Spleen (tissue), 11 donors: ENCODE measurements at regions not wholly inside any gene's neighbourhood (a gene's known extent, or its start where the extent isn't known, plus 50 kb on each side); places are given as distances from the start of the nearest gene placed in this dataset.

Experiments
- DNase-seq: peaks from one replicate; pipeline ENCODE4 v3.0.0-alpha.2; 2020
- H3K27ac ChIP-seq, 8 donors: fragments of 200-600 bp; sonication (generic) in 7 of 8; 1 replicate in 4 of 8; 2 replicates in 4 of 8; pipeline versions ENCODE4 v1.5.0 to v1.8.0; 2016 to 2021; ENCODE audit warnings: inconsistent platforms in 4 of 8, mild to moderate bottlenecking in 4 of 8, moderate library complexity in 1 of 8
- H3K27me3 ChIP-seq, 7 donors: fragments of 200-600 bp; sonication (generic) in 6 of 7; replicated peaks in 1 of 7; 1 replicate in 4 of 7; 2 replicates in 3 of 7; pipeline versions ENCODE4 v1.5.0 to v1.8.0; 2016 to 2021; ENCODE audit warnings: inconsistent platforms in 3 of 7, mild to moderate bottlenecking in 1 of 7
- H3K36me3 ChIP-seq, 6 donors: fragments of 200-600 bp; sonication (generic) in 5 of 6; 1 replicate in 4 of 6; 2 replicates in 2 of 6; pipeline versions ENCODE4 v1.5.0 to v1.8.0; 2016 to 2021; ENCODE audit warnings: inconsistent platforms in 2 of 6
- H3K4me1 ChIP-seq, 6 donors: fragments of 200-600 bp; sonication (generic) in 5 of 6; 1 replicate in 3 of 6; 2 replicates in 3 of 6; pipeline versions ENCODE4 v1.5.0 to v1.8.0; 2016 to 2021; ENCODE audit warnings: inconsistent platforms in 3 of 6
- H3K4me3 ChIP-seq, 8 donors: fragments of 200-600 bp; sonication (generic) in 7 of 8; 1 replicate in 4 of 8; 2 replicates in 4 of 8; pipeline versions ENCODE4 v1.5.0 to v1.8.0; 2016 to 2021; ENCODE audit warnings: inconsistent platforms in 4 of 8, mild to moderate bottlenecking in 4 of 8, moderate library complexity in 2 of 8
- H3K9me3 ChIP-seq, 8 donors: fragments of 200-600 bp; sonication (generic) in 7 of 8; 1 replicate in 4 of 8; 2 replicates in 4 of 8; pipeline versions ENCODE4 v1.5.0 to v1.8.0; 2016 to 2021; ENCODE audit warnings: inconsistent platforms in 4 of 8
- CTCF ChIP-seq, 11 experiments: fragments of 200-600 bp in 7 of 11; fragments of 450-650 bp in 4 of 11; sonication (generic) in 4 of 11; IDR thresholded peaks in 8 of 11; conservative IDR thresholded peaks in 3 of 11; 1 replicate in 7 of 11; 2 replicates in 4 of 11; pipeline versions ENCODE4 v1.4.0 to v1.8.0; 2016 to 2021; ENCODE audit warnings: antibody characterized with exemption in 11 of 11, inconsistent platforms in 4 of 11, mild to moderate bottlenecking in 1 of 11
- POLR2A ChIP-seq, 3 donors: fragments of 450-650 bp; IDR thresholded peaks; one replicate each; pipeline ENCODE4 v1.5.1; 2017; ENCODE audit warnings: antibody characterized with exemption in 3 of 3, mild to moderate bottlenecking in 1 of 3
- POLR2AphosphoS5 ChIP-seq, 3 donors: sonication (generic); formaldehyde crosslinking; IDR thresholded peaks; one replicate each; pipeline ENCODE4 v1.5.1; 2017; ENCODE audit warnings: antibody characterized with exemption in 3 of 3
- WGBS, 5 donors: extraction: QIAGEN DNeasy Blood & Tissue Kit in 3 of 5; methylation state at CpG; one replicate each; pipeline versions ENCODE4 v1.1.5 to v1.1.7; 2013 to 2018; 5-methylcytosine and 5-hydroxymethylcytosine counted together
- intact Hi-C: fragments of 100-400 bp; cut with DNase I; formaldehyde crosslinking; loops from one replicate; pipeline ENCODE4 v1.15.0; 2023; ENCODE audit warnings: low total_unique reads
- donor health status: healthy with polysubstance abuse.
- donor health status: DM: no; HTN: no; CAD: no; lungs with moderate emphysema.
- donor health status: DM: no; HTN: no; CAD: no.
- donor health status: Bipolar disorder and iron deficiency.
- donor health status: healthy.
- donor health status: DM: no; HTN: no; CAD: no.
- donor health status: DM: yes; HTN: yes; CAD: no.

DNA sequence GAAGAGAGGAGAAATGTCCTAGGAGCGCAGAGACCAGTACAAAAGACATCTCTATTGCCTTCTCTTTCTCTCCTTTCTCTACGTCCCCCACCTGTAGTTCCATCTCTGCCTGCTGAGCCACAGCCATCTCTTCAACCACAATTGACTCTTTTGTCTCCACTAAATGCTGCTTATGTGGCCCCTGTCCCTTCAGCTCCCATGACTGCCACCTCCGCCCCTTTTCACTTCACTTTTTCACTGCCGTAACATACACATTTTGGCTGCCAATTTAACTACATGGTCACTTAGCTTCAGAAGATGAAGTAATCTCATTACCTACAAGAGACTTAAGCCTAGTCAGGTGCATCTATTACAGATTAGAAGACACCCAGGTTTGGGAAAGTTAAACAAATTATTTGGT lies 81.9 kb downstream of the MZT1 start:
- Histone ChIP-seq H3K4me1 (peaks cover 0 to 6% (median 2%) of the 10 kb centered on the region in 6 donors), H3K9me3 (no peaks in the 10 kb centered on the region), H3K27ac (no peak overlapping the region), H3K27me3 (no peaks in the 10 kb centered on the region), H3K36me3 (no peaks in the 10 kb centered on the region), H3K4me3 (no peak overlapping the region)
- 81 to 91% (median 88%) methylated on average over 4 of the region's 4 CpGs for WGBS, 5 donors
- TF ChIP-seq POLR2AphosphoS5 (IDR thresholded peaks at IDR 0.05) (no peak), CTCF (IDR thresholded peaks at IDR 0.05 in 8 of 11, conservative IDR thresholded peaks at IDR 0.05 in 3 of 11) (no peak), POLR2A (IDR thresholded peaks at IDR 0.05) (no peak)
- intact Hi-C loops, result no loop called here
- DNase-seq, result no peak

GRCh38 chr13:72643311-72643989 lies 84.0 kb downstream of the MZT1 start:
- Histone ChIP-seq H3K4me3 (no peak overlapping the region), H3K27ac (no peak overlapping the region), H3K4me1 (peaks cover 0 to 6% (median 2%) of the 10 kb centered on the region in 6 donors), H3K9me3 (no peaks in the 10 kb centered on the region), H3K36me3 (no peaks in the 10 kb centered on the region), H3K27me3 (no peaks in the 10 kb centered on the region)
- intact Hi-C loops, result no loop called here
- WGBS, 5 donors, result 38 to 68% (median 46%) methylated on average over 3 of the region's 3 CpGs
- TF ChIP-seq CTCF (IDR thresholded peaks at IDR 0.05 in 8 of 11, conservative IDR thresholded peaks at IDR 0.05 in 3 of 11) (peak in 9 of 11 experiments; percentile 39 to 72 (median 62)), POLR2AphosphoS5 (IDR thresholded peaks at IDR 0.05) (no peak)
- no peak for DNase-seq

- no peak for TF ChIP-seq POLR2AphosphoS5 (IDR thresholded peaks at IDR 0.05)
- TF ChIP-seq CTCF (IDR thresholded peaks at IDR 0.05 in 8 of 11, conservative IDR thresholded peaks at IDR 0.05 in 3 of 11), result no peak
- no peak for TF ChIP-seq POLR2A (IDR thresholded peaks at IDR 0.05)
- H3K27ac ChIP-seq, result no peak overlapping the region
- H3K9me3 ChIP-seq, result no peaks in the 10 kb centered on the region
- no peaks in the 10 kb centered on the region for H3K36me3 ChIP-seq
- intact Hi-C loops, result no loop called here
- no peaks in the 10 kb centered on the region for H3K27me3 ChIP-seq
- H3K4me1 ChIP-seq, result no peaks in the 10 kb centered on the region
- 90 to 97% (median 95%) methylated on average over 5 of the region's 5 CpGs for WGBS, 5 donors
- H3K4me3 ChIP-seq, result no peak overlapping the region
- DNase-seq, result no peak
Measured at GRCh38 chr13:72639377-72639776, 88.1 kb downstream of the MZT1 start.

DNA sequence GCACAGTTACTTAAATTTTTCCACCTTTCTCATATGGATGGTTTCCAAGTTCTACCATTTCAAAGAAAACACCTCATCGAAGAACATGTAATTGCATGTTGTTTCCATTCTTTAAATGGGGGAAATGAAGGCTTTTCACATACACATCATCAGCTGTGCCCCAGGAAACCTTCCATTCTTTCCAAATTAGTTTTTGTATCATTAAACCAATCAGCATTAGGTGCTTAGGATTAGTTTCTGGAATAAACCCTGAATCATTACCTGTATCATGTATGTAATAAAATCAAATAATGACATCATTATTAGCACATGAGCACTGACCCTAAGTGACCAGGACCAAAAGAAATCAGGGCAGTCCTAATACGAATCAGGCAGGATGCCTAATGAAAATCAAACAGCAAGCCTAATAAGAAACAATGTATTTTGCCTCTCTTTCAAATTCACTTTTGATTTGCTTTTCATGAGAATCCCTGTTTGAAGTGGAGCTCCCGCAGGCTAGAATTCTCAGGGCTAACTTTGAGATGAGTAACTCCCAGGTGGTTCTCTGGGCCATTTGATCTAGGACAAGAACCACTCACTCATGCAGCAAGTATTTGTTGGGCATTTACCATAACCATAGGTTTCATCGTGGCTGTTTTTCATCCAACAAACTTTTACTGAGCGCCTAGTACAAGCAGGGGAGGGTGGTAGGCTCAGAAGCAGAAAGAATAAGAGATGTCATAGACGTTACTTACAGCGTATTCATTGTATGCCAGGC lies 89.2 kb downstream of the MZT1 start:
- intact Hi-C loops, result no loop called here
- 87 to 88% (median 87%) methylated on average over 7 of the region's 7 CpGs for WGBS, 5 donors
- TF ChIP-seq POLR2AphosphoS5 (IDR thresholded peaks at IDR 0.05), result no peak
- TF ChIP-seq CTCF (IDR thresholded peaks at IDR 0.05 in 8 of 11, conservative IDR thresholded peaks at IDR 0.05 in 3 of 11), result no peak
- TF ChIP-seq POLR2A (IDR thresholded peaks at IDR 0.05), result no peak
- no peak for DNase-seq
- no peaks in the 10 kb centered on the region for H3K36me3 ChIP-seq
- no peaks in the 10 kb centered on the region for H3K9me3 ChIP-seq
- no peak overlapping the region for H3K4me3 ChIP-seq
- no peak overlapping the region for H3K27ac ChIP-seq
- H3K27me3 ChIP-seq, result no peaks in the 10 kb centered on the region
- H3K4me1 ChIP-seq, result no peaks in the 10 kb centered on the region
